ENCODE measurements at regions not wholly inside any gene's neighbourhood (a gene's known extent, or its start where the extent isn't known, plus 50 kb on each side); places are given as distances from the start of the nearest gene placed in this dataset.

DNA sequence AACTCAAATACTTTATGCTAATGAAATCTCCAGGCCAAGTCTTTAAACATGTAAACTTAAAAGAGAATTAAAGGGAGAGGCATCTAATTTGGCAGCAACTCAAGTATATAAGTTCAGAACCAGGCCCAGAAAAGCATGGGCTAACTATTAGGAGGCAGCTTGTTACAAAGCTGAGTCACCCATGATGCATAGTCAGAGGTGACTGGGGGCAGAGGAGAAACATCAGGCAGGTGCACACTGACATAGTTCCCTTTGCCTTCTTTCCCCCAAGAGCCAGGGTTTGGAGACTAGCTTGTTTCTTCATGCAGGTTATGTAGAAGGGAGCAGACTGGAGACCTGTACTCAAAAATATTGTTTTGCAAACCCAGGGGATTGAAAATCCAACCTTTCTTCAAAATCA lies 619.0 kb downstream of the SOX6 start:
- TF ChIP-seq GATA2 (IDR thresholded peaks at IDR 0.05; ENCODE audit: low read depth, low read length) (no peak), GATA3 (IDR thresholded peaks at IDR 0.05; ENCODE audit: low read depth, low read length) (no peak)

Data from SH-SY5Y (cell line).